GM23248 (cell line): ENCODE measurements at regions not wholly inside any gene's neighbourhood (a gene's known extent, or its start where the extent isn't known, plus 50 kb on each side); places are given as distances from the start of the nearest gene placed in this dataset.

Experiments
- EZH2 ChIP-seq: fragments of 200-600 bp; sonication (generic); IDR thresholded peaks from 2 replicates; pipeline ENCODE4 v1.6.1; 2018; ENCODE audit warnings: antibody characterized with exemption, mild to moderate bottlenecking; ENCODE audit not compliant: insufficient read depth, poor library complexity, severe bottlenecking
- EZH2phosphoT487 ChIP-seq: fragments of 200-600 bp; sonication (generic); IDR thresholded peaks from 2 replicates; pipeline ENCODE4 v1.6.1; 2018; ENCODE audit warnings: antibody characterized with exemption, moderate library complexity, mild to moderate bottlenecking, low read depth; ENCODE audit not compliant: insufficient read depth

DNA sequence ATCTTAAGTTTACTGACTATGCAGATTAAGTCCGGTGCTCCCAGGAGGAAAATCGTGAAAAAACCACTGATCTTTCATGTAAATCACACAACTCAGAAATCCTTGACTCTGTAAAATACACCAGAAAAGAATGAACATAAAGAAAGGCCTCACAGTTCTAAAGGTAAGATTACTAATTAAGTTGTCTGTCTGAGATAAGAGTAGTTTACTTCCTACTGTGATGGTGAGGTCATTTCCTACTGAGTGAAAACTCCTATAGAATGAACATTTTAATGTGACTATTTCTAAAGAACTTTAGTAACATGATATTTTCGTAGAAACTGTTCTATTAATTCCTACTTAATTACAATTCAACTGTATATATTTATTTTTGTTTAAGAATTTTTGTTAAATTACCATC lies 774.4 kb upstream of the CHORDC1 start:
- TF ChIP-seq EZH2, result no peak
- no peak for TF ChIP-seq EZH2phosphoT487
